T-helper 1 cell (primary cell): ENCODE measurements at regions not wholly inside any gene's neighbourhood (a gene's known extent, or its start where the extent isn't known, plus 50 kb on each side); places are given as distances from the start of the nearest gene placed in this dataset.

Source experiments
- DNase-seq, 5 donors: peaks; one replicate each; pipeline ENCODE4 v3.0.0-alpha.2; 2012 to 2020

- no peak for DNase-seq
Measured at GRCh38 chr6:21381331-21381963, 212.1 kb upstream of the SOX4 start.

DNA sequence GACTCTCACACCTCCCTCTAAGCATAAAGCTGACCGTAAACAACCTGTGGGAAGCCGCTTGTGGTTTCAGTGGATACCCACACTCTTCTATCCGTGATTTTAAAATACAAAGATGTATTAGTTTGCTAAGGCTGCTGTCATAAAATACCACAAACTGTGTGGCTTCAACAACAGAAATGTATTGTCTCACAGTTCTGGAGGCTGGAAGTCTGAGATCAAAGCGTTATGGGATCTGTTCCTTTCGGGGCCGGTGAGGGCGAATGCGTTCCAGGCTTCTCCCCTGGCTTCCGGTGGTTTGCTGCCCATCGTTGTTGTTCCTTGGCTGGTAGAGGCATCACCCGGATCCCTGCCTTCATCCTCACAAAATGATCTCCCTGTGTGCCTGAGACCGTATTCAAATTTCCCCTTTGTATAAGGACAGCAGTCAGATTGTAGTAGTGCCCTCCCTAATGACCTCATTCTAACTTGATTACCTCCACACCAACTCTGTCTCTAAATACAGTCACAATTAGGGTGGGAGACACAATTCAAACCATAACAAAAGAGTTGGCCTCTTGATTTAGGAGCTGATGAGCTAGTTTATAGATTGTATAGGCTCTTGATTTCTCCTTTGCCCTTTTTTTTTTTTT lies 210.6 kb upstream of the SOX4 start:
- DNase-seq, result no peak

DNA sequence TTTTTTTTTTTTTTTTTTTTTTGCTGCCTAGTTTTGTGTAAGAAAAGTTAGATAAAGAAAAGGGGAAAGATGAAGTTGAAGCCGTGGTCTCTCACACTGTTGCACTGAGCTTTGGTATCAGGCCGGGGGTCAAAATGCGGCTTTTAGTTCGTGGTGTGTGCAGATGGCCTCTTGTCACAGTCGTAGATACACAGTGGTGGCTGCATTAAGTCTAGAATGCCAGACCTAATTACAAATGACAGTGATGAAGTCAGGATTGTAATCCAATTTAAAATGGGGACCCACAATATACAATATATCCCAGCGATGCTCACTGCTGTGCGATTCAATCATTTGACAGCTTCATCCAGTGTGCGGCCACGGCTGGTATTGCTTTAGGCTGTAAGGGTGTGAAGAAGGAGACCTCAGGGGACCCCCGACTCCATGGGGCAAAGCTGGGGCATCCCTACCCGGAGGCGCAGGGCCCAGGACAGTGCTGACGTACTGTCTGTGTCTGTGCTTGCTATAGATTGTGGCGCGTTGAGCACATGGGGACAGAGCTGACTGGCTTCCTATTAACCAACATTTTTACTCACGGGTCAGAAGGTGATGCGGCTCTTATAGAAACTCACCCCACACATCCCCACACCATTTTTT lies 210.0 kb upstream of the SOX4 start:
- DNase-seq, result no peak

DNA sequence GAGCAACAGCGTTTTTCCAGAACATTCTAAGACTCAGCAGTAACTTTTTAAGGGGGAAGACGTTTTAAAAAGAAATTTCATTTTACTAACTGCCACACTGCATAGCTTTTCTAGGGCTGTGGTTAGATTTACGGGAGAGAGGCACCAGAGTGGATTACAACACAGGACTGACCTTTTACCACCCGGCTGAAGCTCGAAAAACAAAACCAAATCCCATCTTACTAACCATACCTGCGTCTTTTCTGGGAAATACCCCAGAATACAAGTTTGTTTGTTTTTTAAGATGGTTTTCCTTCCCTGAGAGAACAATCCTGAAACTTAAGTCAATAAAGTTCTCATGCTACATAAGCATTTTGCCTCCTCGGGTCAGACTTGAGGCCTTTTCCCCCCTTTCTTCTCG lies 209.3 kb upstream of the SOX4 start:
- DNase-seq, result no peak

GRCh38 chr6:21386744-21387143 lies 206.8 kb upstream of the SOX4 start:
- DNase-seq, result no peak

DNA sequence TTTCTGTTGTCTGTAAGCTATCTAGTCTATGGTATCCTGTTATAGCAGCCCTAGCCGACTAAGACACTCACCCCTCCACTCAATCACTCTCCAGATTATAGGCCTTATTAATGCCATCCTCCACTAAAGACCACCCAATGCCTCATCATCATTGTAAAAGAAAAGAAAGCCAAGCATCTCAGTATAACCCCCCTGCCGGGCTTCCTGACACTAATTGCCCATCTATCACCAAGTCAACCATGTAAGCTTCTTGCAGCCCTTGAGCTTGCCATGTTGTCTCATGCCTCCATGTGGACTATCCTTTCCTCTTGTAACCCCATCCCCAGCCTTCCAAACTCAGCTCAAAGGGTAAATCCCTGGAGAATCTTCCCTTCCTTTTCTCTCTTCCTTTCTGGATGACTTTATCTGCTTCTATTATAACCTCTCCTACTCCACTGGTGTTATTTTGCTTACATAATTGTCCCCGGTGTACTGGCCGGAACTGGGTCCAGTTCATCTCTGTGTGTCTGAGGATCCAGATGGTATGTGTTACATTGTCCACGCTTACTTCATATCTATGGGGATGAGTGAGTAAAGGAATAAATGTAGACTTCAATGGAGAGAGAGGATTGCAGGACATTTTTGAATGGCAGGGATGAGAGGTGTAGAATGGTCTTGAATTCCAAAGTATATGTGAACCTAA lies 202.9 kb upstream of the SOX4 start:
- no peak for DNase-seq

DNA sequence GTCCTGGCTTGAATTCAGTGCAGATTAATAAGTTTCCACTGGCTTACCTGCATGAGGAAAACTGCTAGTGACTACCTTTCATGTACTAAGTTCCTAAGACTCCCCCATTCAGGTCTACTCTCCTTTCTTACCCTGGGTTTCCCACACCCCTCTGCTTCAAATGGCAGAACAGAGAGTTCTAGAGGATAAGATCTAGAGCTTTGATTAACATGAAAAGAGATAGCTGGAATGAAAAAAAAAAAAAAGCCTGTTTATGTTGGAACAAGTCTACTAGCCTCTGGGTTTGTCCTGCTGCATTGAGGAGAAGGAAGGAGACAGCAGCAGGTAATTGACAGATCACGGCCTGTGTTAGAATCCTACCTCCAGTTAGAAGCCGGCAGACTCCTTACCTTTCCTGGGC lies 201.4 kb upstream of the SOX4 start:
- no peak for DNase-seq

GRCh38 chr6:21393441-21394165 lies 199.9 kb upstream of the SOX4 start:
- DNase-seq, result no peak

DNA sequence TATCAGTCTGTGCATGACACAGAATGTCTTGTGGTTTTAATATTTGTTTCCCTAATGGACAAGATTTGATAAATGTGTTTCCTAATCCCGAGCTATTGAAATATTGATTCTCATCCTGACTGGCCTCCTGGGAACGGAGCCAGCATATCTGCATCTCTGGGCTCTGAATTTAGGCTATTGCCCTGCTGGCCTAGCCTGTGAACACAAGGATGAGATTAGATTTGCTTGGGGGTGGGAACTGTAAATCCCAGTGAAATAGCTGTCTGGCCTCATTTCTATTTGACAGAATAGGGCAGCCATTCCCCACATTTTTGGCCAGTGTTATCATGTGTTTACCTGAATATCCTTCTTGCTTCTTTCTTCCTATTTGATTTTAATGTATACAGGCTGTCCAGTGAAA lies 198.4 kb upstream of the SOX4 start:
- no peak for DNase-seq

- DNase-seq, result no peak
Measured at GRCh38 chr6:21396313-21396712, 197.2 kb upstream of the SOX4 start.

- no peak for DNase-seq
Measured at GRCh38 chr6:21398741-21399325, 194.7 kb upstream of the SOX4 start.

DNA sequence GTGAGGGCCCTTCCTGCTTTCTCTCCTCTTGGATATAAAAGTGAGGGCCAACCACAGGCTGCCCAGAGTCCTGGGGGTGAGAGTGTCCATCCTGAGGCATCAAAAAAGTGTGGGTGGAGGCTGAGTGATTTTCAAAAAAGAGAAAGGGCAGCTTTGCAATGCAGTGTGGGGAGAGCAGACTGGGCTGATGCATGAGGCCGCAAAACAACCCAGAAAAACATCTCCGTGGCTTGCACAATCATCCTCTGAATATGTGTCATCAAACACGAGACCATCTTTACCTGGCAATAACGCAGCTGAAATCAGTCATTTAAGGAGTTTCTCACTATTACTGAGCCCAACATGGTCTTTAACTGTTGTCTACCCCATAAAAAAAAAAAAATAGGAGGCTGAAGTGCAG lies 191.2 kb upstream of the SOX4 start:
- DNase-seq, result peak in 1 of 5 donors; percentile 79

- DNase-seq, result no peak
Measured at GRCh38 chr6:21404577-21404976, 189.0 kb upstream of the SOX4 start.

GRCh38 chr6:21406316-21406715 lies 187.2 kb upstream of the SOX4 start:
- no peak for DNase-seq

- DNase-seq, result no peak
Measured at GRCh38 chr6:21409231-21409630, 184.3 kb upstream of the SOX4 start.

- DNase-seq, result no peak
Measured at GRCh38 chr6:21413428-21413827, 180.1 kb upstream of the SOX4 start.

- DNase-seq, result no peak
Measured at GRCh38 chr6:21414065-21414464, 179.5 kb upstream of the SOX4 start.

DNA sequence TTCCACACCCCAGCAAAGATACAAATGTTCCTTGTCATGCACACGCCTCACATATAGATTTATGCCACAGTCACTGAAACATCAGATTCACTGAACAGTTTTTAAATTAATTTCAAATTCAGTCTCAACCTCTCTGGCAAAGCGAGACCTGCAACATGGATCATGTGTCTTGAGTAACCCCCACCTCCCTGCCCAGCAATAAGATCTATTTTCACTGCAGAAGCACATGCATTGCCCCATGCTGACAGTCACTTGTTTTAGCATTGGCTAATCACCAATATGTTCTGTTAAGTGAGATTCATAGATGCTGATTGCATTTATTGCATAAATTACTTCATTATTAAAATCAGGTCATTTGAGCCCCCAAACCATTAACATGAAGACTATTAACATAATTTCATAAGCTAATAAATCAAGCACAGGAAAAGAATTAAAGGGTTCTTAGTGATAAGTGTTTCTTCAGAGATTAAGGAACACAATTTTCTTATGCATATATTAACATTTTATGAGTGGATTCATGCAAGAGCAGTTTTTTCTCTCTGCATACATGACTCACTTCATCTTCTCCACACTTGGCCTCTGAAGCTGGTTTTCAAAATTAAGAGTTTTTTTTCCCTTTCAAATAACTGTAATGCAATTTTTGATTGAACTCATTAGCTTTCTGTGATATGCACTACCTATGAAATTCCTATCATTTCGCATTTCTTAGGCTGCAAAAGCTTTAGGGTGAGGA lies 173.2 kb upstream of the SOX4 start:
- DNase-seq, result no peak

GRCh38 chr6:21420926-21421325 lies 172.6 kb upstream of the SOX4 start:
- no peak for DNase-seq

GRCh38 chr6:21423106-21423854 lies 170.3 kb upstream of the SOX4 start:
- DNase-seq, result no peak

- no peak for DNase-seq
Measured at GRCh38 chr6:21426841-21427490, 166.6 kb upstream of the SOX4 start.
